ENCODE measurements at regions not wholly inside any gene's neighbourhood (a gene's known extent, or its start where the extent isn't known, plus 50 kb on each side); places are given as distances from the start of the nearest gene placed in this dataset.

DNA sequence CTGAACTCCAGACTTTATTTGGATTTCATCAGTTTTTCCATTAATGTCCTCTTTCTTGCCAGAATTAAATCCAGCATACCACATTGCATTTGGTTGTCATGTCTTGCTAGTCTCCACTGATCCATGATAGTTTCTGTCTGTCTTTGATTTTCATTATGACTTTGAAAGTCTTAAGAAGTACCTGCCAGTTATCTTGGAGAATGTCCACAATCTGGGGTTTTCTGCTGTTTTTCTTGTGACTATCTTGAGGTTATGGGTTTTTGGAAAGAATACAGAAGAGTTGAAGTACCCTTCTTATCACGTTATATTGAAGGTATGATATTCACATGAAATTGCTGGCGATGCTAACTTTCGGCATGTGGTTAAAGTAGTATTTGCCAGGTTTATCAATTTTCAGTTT is 282.3 kb upstream of the PRICKLE1 start:
- no peak for DNase-seq (ENCODE audit: low read depth, low spot score)
- no peak for FAIRE-seq
- Histone ChIP-seq H4K20me1 (ENCODE audit: control insufficient read depth, extremely low read depth, insufficient read depth, low read length) (no peaks in the 10 kb centered on the region), H2AFZ (ENCODE audit: control insufficient read depth, low read length) (no peak overlapping the region), H3K36me3 (ENCODE audit: control insufficient read depth in 2 of 2, extremely low read depth in 1 of 2, insufficient read depth in 2 of 2, low read length in 2 of 2) (no peaks in the 10 kb centered on the region), H3K4me1 (ENCODE audit: control insufficient read depth, extremely low read depth, insufficient read depth, low read length) (no peaks in the 10 kb centered on the region), H3K9ac (ENCODE audit: control insufficient read depth, extremely low read depth, insufficient read depth, low read length) (no peak overlapping the region), H3K9me1 (ENCODE audit: control insufficient read depth, extremely low read depth, insufficient read depth, low read length) (no peaks in the 10 kb centered on the region), H3K4me2 (ENCODE audit: control insufficient read depth, extremely low read depth, insufficient read depth, low read depth, low read length) (no peak overlapping the region), H3K27me3 (ENCODE audit: control insufficient read depth, extremely low read depth, insufficient read depth, low read length) (no peaks in the 10 kb centered on the region), H3K27ac (ENCODE audit: control insufficient read depth, insufficient read depth, low read length) (no peak overlapping the region), H3K9me3 (ENCODE audit: control insufficient read depth, low read depth, low read length) (no peaks in the 10 kb centered on the region), H3K79me2 (ENCODE audit: control insufficient read depth, insufficient read depth, low read length) (no peaks in the 10 kb centered on the region), H3K4me3 (ENCODE audit: control insufficient read depth in 2 of 3, extremely low read depth in 1 of 3, insufficient read depth in 2 of 3, low read depth in 1 of 3, low read length in 3 of 3) (no peak overlapping the region)
- dilution Hi-C loops (cut with MboI; ENCODE audit: extremely low pct_ligation_motif_present, low sequenced_read_pairs), result no loop called here
- no peak for TF ChIP-seq EZH2 (IDR thresholded peaks at IDR 0.05; ENCODE audit: low read length)
- TF ChIP-seq, protein P1, sequence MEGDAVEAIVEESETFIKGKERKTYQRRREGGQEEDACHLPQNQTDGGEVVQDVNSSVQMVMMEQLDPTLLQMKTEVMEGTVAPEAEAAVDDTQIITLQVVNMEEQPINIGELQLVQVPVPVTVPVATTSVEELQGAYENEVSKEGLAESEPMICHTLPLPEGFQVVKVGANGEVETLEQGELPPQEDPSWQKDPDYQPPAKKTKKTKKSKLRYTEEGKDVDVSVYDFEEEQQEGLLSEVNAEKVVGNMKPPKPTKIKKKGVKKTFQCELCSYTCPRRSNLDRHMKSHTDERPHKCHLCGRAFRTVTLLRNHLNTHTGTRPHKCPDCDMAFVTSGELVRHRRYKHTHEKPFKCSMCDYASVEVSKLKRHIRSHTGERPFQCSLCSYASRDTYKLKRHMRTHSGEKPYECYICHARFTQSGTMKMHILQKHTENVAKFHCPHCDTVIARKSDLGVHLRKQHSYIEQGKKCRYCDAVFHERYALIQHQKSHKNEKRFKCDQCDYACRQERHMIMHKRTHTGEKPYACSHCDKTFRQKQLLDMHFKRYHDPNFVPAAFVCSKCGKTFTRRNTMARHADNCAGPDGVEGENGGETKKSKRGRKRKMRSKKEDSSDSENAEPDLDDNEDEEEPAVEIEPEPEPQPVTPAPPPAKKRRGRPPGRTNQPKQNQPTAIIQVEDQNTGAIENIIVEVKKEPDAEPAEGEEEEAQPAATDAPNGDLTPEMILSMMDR (optimal IDR thresholded peaks at IDR 0.05 in 1 of 3, IDR thresholded peaks at IDR 0.05 in 1 of 3, conservative IDR thresholded peaks at IDR 0.05 in 1 of 3; ENCODE audit: extremely low read depth in 1 of 3, insufficient read depth in 2 of 3, low read length in 3 of 3), result no peak

DNA sequence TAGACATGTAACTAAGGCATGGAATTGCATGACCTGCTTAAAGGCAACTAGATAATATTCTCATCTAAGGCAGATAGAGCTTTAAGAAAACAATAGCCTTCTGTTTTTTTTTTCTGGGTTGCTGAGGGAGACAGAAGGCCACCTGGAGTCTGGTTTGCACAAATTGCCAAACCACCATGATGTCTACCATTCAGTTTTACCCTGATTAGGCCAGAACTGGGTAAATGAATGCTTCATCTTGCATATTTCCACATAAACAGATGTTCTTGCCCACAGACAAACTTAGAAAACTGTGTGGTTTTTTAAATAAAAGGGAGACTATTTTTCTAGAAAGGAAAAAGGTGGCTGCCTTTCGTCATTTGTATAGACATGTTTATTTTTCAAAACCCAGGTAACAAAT is 278.7 kb upstream of the PRICKLE1 start:
- no peaks in the 10 kb centered on the region for H3K9me1 ChIP-seq (ENCODE audit: control insufficient read depth, extremely low read depth, insufficient read depth, low read length)
- H3K4me2 ChIP-seq (ENCODE audit: control insufficient read depth, extremely low read depth, insufficient read depth, low read depth, low read length), result no peak overlapping the region
- H3K9me3 ChIP-seq (ENCODE audit: control insufficient read depth, low read depth, low read length), result no peaks in the 10 kb centered on the region
- no peaks in the 10 kb centered on the region for H3K27me3 ChIP-seq (ENCODE audit: control insufficient read depth, extremely low read depth, insufficient read depth, low read length)
- dilution Hi-C loops (cut with MboI; ENCODE audit: extremely low pct_ligation_motif_present, low sequenced_read_pairs), result no loop called here
- H3K4me3 ChIP-seq (ENCODE audit: control insufficient read depth in 2 of 3, extremely low read depth in 1 of 3, insufficient read depth in 2 of 3, low read depth in 1 of 3, low read length in 3 of 3), result no peak overlapping the region
- H3K4me1 ChIP-seq (ENCODE audit: control insufficient read depth, extremely low read depth, insufficient read depth, low read length), result peaks cover 3% of the 10 kb centered on the region
- H3K36me3 ChIP-seq (ENCODE audit: control insufficient read depth in 2 of 2, extremely low read depth in 1 of 2, insufficient read depth in 2 of 2, low read length in 2 of 2), result no peaks in the 10 kb centered on the region
- DNase-seq (ENCODE audit: low read depth, low spot score), result no peak
- FAIRE-seq, result no peak
- no peak overlapping the region for H2AFZ ChIP-seq (ENCODE audit: control insufficient read depth, low read length)
- H3K79me2 ChIP-seq (ENCODE audit: control insufficient read depth, insufficient read depth, low read length), result no peaks in the 10 kb centered on the region
- no peak overlapping the region for H3K27ac ChIP-seq (ENCODE audit: control insufficient read depth, insufficient read depth, low read length)
- no peak overlapping the region for H3K9ac ChIP-seq (ENCODE audit: control insufficient read depth, extremely low read depth, insufficient read depth, low read length)
- TF ChIP-seq EZH2 (IDR thresholded peaks at IDR 0.05; ENCODE audit: low read length), result no peak
- TF ChIP-seq, protein P1 (optimal IDR thresholded peaks at IDR 0.05 in 1 of 3, IDR thresholded peaks at IDR 0.05 in 1 of 3, conservative IDR thresholded peaks at IDR 0.05 in 1 of 3; ENCODE audit: extremely low read depth in 1 of 3, insufficient read depth in 2 of 3, low read length in 3 of 3), result no peak
- no peaks in the 10 kb centered on the region for H4K20me1 ChIP-seq (ENCODE audit: control insufficient read depth, extremely low read depth, insufficient read depth, low read length)

Measured in keratinocyte (primary cell).